DND-41 (cell line): ENCODE measurements at regions not wholly inside any gene's neighbourhood (a gene's known extent, or its start where the extent isn't known, plus 50 kb on each side); places are given as distances from the start of the nearest gene placed in this dataset.

Experiments used
- EZH2 ChIP-seq: IDR thresholded peaks from 3 replicates; pipeline ENCODE4 v1.6.1; 2012; ENCODE audit warnings: borderline replicate concordance, low read depth, mild to moderate bottlenecking, moderate library complexity, low read length, inconsistent platforms; ENCODE audit not compliant: severe bottlenecking
- TF ChIP-seq, protein P1 (sequence below): IDR thresholded peaks from 2 replicates; pipeline ENCODE4 v1.5.1; 2012; ENCODE audit warnings: borderline replicate concordance, low read length, moderate library complexity, mild to moderate bottlenecking; ENCODE audit not compliant: poor library complexity, severe bottlenecking; ENCODE audit errors: extremely low read depth

DNA sequence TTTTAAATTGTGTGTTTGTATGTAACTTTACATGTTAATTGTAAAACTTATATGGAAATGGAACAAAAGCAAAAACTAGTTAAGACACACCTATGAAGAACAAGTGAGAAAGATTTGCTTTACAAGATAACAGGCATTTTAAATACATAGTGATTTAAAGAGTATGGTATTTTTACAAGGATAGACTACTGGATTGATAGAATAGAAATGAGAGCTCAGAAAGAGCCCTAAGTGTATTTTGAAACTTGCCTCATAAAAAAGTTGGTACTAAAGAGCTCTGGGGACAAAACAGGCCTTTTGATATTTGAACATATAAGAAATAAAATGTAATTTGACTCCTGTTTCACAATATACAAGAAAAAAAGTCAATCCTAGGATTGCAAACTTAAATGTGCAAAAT, 928.4 kb downstream of the REEP3 start:
- TF ChIP-seq, protein P1, sequence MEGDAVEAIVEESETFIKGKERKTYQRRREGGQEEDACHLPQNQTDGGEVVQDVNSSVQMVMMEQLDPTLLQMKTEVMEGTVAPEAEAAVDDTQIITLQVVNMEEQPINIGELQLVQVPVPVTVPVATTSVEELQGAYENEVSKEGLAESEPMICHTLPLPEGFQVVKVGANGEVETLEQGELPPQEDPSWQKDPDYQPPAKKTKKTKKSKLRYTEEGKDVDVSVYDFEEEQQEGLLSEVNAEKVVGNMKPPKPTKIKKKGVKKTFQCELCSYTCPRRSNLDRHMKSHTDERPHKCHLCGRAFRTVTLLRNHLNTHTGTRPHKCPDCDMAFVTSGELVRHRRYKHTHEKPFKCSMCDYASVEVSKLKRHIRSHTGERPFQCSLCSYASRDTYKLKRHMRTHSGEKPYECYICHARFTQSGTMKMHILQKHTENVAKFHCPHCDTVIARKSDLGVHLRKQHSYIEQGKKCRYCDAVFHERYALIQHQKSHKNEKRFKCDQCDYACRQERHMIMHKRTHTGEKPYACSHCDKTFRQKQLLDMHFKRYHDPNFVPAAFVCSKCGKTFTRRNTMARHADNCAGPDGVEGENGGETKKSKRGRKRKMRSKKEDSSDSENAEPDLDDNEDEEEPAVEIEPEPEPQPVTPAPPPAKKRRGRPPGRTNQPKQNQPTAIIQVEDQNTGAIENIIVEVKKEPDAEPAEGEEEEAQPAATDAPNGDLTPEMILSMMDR = no peak
- no peak for TF ChIP-seq EZH2
